K562 (cell line): ENCODE measurements at regions not wholly inside any gene's neighbourhood (a gene's known extent, or its start where the extent isn't known, plus 50 kb on each side); places are given as distances from the start of the nearest gene placed in this dataset.

Experiments used
- BRCA1 ChIP-seq, 2 experiments: fragments of 450-650 bp in 1 of 2; sonication (generic) in 1 of 2; formaldehyde crosslinking in 1 of 2; IDR thresholded peaks; 2 replicates each; pipeline versions ENCODE4 v1.5.0 to v1.6.1; 2017 to 2020; ENCODE audit warnings: mild to moderate bottlenecking in 1 of 2, missing genetic modification reagents in 1 of 2
- CHAMP1 ChIP-seq: fragments of 450-650 bp; IDR thresholded peaks from 2 replicates; pipeline ENCODE4 v1.6.1; 2016; ENCODE audit warnings: mild to moderate bottlenecking
- ESRRA ChIP-seq: fragments of 450-650 bp; IDR thresholded peaks from 2 replicates; pipeline ENCODE4 v1.6.1; 2014; ENCODE audit warnings: low read depth, mild to moderate bottlenecking, moderate library complexity, borderline replicate concordance
- FOXK2 ChIP-seq, 2 experiments: fragments of 450-650 bp; IDR thresholded peaks in 1 of 2; conservative IDR thresholded peaks in 1 of 2; 2 replicates each; pipeline ENCODE4 v1.6.1; 2016; ENCODE audit warnings: low read depth in 2 of 2, mild to moderate bottlenecking in 1 of 2
- GATAD2A ChIP-seq: fragments of 450-650 bp; IDR thresholded peaks from 2 replicates; pipeline ENCODE4 v1.6.1; 2017
- HNRNPLL ChIP-seq: fragments of 200-400 bp; formaldehyde crosslinking; IDR thresholded peaks from 2 replicates; pipeline ENCODE4 v1.6.1; 2017; ENCODE audit warnings: low read length, low read depth, mild to moderate bottlenecking; ENCODE audit not compliant: poor library complexity, severe bottlenecking
- KDM1A ChIP-seq, 2 experiments: fragments of 450-650 bp; IDR thresholded peaks; 2 replicates each; pipeline ENCODE4 v1.6.1; 2016; ENCODE audit warnings: mild to moderate bottlenecking in 2 of 2
- MEF2D ChIP-seq: conservative IDR thresholded peaks from 2 replicates; pipeline ENCODE4 v1.6.1; 2016; ENCODE audit warnings: low read depth, missing genetic modification characterization, missing compliant biosample characterization
- MIER1 ChIP-seq: fragments of 450-650 bp; IDR thresholded peaks from 2 replicates; pipeline ENCODE4 v1.6.1; 2016; ENCODE audit warnings: antibody characterized with exemption, mild to moderate bottlenecking, low read depth
- NCOR1 ChIP-seq: fragments of 450-650 bp; IDR thresholded peaks from 2 replicates; pipeline ENCODE4 v1.6.1; 2016; ENCODE audit warnings: mild to moderate bottlenecking, moderate library complexity
- PCBP1 ChIP-seq: fragments of 200-400 bp; formaldehyde crosslinking; IDR thresholded peaks from 2 replicates; pipeline ENCODE4 v1.6.1; 2018; ENCODE audit warnings: mild to moderate bottlenecking, low read depth, low read length; ENCODE audit not compliant: poor library complexity, severe bottlenecking
- TOE1 ChIP-seq, 2 experiments: fragments of 450-650 bp in 1 of 2; sonication (generic) in 1 of 2; formaldehyde crosslinking in 1 of 2; IDR thresholded peaks; 2 replicates each; pipeline versions ENCODE4 v1.7.1 to v1.8.0; 2016 to 2022; ENCODE audit warnings: borderline replicate concordance in 2 of 2, mild to moderate bottlenecking in 2 of 2, antibody characterized with exemption in 1 of 2, inconsistent platforms in 1 of 2, low read depth in 1 of 2, missing genetic modification reagents in 1 of 2, moderate library complexity in 1 of 2
- TRIM24 ChIP-seq, 2 experiments: fragments of 450-650 bp; IDR thresholded peaks; 2 replicates each; pipeline ENCODE4 v1.6.1; 2016
- ZNF274 ChIP-seq: IDR thresholded peaks from 2 replicates; pipeline ENCODE4 v1.6.1; 2011; ENCODE audit warnings: low read depth, mild to moderate bottlenecking, low read length, moderate library complexity, borderline replicate concordance
- TF ChIP-seq, protein P1 (sequence below): fragments of 250-450 bp; sonication (Bioruptor Pico); IDR thresholded peaks from 2 replicates; pipeline ENCODE4 v1.4.0; 2020; ENCODE audit warnings: mild to moderate bottlenecking
- TF ChIP-seq, protein P2 (sequence below): sonication (generic); formaldehyde crosslinking; IDR thresholded peaks from 2 replicates; pipeline ENCODE4 v1.8.0; 2023; ENCODE audit warnings: mild to moderate bottlenecking, missing genetic modification reagents
- TF ChIP-seq, protein P3 (sequence below): fragments of 450-650 bp; IDR thresholded peaks from 2 replicates; pipeline ENCODE4 v1.6.1; 2016; ENCODE audit warnings: antibody characterized with exemption

GRCh38 chr15:77737238-77738037 lies 104.7 kb upstream of the LINGO1 start (continued):
- TF ChIP-seq ESRRA (peak; percentile 64), BRCA1 (IDR thresholded peaks at IDR 0.05) (no peak), BRCA1 (CRISPR knock-in tag; IDR thresholded peaks at IDR 0.05) (no peak), CHAMP1 (peak; percentile 39; the same call in 1 of the 2 replicates), KDM1A (IDR thresholded peaks at IDR 0.05) (peak; percentile 92 to 96), FOXK2 (conservative IDR thresholded peaks at IDR 0.05 in 1 of 2, IDR thresholded peaks at IDR 0.05 in 1 of 2; ENCODE audit: low read depth in 2 of 2) (0 out of 4 replicates have a peak, but pooled peaks of 1 of the 2 experiments have one; percentile 33), NCOR1 (peak; percentile 97), MIER1 (no peak), ZNF274 (peak; percentile 53; the same call in 1 of the 2 replicates), GATAD2A (peak; percentile 74; the same call in 1 of the 2 replicates), TRIM24 (IDR thresholded peaks at IDR 0.05) (peak; percentile 89), MEF2D (tag) (peak; percentile 55), HNRNPLL (no peak), PCBP1 (no peak), TOE1 (IDR thresholded peaks at IDR 0.05; ENCODE audit: borderline replicate concordance) (peak; percentile 83), TOE1 (CRISPR knock-in tag; IDR thresholded peaks at IDR 0.05; ENCODE audit: borderline replicate concordance, low read depth) (no peak)
- TF ChIP-seq, protein P1, sequence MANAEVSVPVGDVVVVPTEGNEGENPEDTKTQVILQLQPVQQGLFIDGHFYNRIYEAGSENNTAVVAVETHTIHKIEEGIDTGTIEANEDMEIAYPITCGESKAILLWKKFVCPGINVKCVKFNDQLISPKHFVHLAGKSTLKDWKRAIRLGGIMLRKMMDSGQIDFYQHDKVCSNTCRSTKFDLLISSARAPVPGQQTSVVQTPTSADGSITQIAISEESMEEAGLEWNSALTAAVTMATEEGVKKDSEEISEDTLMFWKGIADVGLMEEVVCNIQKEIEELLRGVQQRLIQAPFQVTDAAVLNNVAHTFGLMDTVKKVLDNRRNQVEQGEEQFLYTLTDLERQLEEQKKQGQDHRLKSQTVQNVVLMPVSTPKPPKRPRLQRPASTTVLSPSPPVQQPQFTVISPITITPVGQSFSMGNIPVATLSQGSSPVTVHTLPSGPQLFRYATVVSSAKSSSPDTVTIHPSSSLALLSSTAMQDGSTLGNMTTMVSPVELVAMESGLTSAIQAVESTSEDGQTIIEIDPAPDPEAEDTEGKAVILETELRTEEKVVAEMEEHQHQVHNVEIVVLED (CRISPR knock-in tag): no peak
- TF ChIP-seq, protein P2, sequence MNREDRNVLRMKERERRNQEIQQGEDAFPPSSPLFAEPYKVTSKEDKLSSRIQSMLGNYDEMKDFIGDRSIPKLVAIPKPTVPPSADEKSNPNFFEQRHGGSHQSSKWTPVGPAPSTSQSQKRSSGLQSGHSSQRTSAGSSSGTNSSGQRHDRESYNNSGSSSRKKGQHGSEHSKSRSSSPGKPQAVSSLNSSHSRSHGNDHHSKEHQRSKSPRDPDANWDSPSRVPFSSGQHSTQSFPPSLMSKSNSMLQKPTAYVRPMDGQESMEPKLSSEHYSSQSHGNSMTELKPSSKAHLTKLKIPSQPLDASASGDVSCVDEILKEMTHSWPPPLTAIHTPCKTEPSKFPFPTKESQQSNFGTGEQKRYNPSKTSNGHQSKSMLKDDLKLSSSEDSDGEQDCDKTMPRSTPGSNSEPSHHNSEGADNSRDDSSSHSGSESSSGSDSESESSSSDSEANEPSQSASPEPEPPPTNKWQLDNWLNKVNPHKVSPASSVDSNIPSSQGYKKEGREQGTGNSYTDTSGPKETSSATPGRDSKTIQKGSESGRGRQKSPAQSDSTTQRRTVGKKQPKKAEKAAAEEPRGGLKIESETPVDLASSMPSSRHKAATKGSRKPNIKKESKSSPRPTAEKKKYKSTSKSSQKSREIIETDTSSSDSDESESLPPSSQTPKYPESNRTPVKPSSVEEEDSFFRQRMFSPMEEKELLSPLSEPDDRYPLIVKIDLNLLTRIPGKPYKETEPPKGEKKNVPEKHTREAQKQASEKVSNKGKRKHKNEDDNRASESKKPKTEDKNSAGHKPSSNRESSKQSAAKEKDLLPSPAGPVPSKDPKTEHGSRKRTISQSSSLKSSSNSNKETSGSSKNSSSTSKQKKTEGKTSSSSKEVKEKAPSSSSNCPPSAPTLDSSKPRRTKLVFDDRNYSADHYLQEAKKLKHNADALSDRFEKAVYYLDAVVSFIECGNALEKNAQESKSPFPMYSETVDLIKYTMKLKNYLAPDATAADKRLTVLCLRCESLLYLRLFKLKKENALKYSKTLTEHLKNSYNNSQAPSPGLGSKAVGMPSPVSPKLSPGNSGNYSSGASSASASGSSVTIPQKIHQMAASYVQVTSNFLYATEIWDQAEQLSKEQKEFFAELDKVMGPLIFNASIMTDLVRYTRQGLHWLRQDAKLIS (CRISPR knock-in tag): no peak
- TF ChIP-seq, protein P3, sequence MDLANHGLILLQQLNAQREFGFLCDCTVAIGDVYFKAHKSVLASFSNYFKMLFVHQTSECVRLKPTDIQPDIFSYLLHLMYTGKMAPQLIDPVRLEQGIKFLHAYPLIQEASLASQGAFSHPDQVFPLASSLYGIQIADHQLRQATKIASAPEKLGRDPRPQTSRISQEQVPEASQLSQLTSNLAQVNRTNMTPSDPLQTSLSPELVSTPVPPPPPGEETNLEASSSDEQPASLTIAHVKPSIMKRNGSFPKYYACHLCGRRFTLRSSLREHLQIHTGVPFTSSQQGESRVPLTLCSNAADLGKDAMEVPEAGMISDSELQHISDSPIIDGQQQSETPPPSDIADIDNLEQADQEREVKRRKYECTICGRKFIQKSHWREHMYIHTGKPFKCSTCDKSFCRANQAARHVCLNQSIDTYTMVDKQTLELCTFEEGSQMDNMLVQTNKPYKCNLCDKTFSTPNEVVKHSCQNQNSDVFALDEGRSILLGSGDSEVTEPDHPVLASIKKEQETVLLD: peak; percentile 82
